Ovary (tissue), 7 donors: ENCODE measurements at regions not wholly inside any gene's neighbourhood (a gene's known extent, or its start where the extent isn't known, plus 50 kb on each side); places are given as distances from the start of the nearest gene placed in this dataset.

Experiments used
- DNase-seq, 5 donors: peaks; one replicate each; pipeline ENCODE4 v3.0.0-alpha.2; 2019 to 2020
- H3K27ac ChIP-seq, 2 donors: fragments of 200-600 bp; one replicate each; pipeline versions ENCODE4 v1.5.1 to v1.8.0; 2019 to 2022
- H3K27me3 ChIP-seq: fragments of 200-600 bp; one replicate; pipeline ENCODE4 v1.8.0; 2022
- H3K36me3 ChIP-seq: fragments of 200-600 bp; sonication (generic); one replicate; pipeline ENCODE4 v1.5.1; 2019
- H3K4me1 ChIP-seq: one replicate; pipeline ENCODE4 v1.8.1; 2013; ENCODE audit warnings: mild to moderate bottlenecking, moderate library complexity; ENCODE audit not compliant: insufficient read depth
- H3K4me3 ChIP-seq: fragments of 200-600 bp; sonication (generic); one replicate; pipeline ENCODE4 v1.5.1; 2017
- H3K9me3 ChIP-seq, 2 donors: fragments of 200-600 bp in 1 of 2; sonication (generic) in 1 of 2; one replicate each; pipeline versions ENCODE4 v1.5.1 to v1.8.1; 2013 to 2019; ENCODE audit warnings: mild to moderate bottlenecking in 1 of 2, moderate library complexity in 1 of 2
- EP300 ChIP-seq: sonication (generic); formaldehyde crosslinking; IDR thresholded peaks from one replicate; pipeline ENCODE4 v1.6.1; 2017; ENCODE audit warnings: antibody characterized with exemption
- POLR2A ChIP-seq: fragments of 450-650 bp; IDR thresholded peaks from one replicate; pipeline ENCODE4 v1.6.1; 2017; ENCODE audit warnings: antibody characterized with exemption, mild to moderate bottlenecking, moderate library complexity
- WGBS, 3 donors: extraction: QIAGEN DNeasy Blood & Tissue Kit in 1 of 3; methylation state at CpG; one replicate each; pipeline versions ENCODE4 v1.1.5 to v1.1.7; 2013 to 2017; 5-methylcytosine and 5-hydroxymethylcytosine counted together
- intact Hi-C, 4 donors: fragments of 100-400 bp; cut with DNase I; formaldehyde crosslinking; loops; one replicate each; pipeline versions ENCODE4 v1.11.0 to v1.15.1; 2022 to 2023
- TF ChIP-seq, protein P1 (sequence below), 3 donors: fragments of 450-650 bp in 2 of 3; fragments of 200-600 bp in 1 of 3; IDR thresholded peaks; one replicate each; pipeline versions ENCODE4 v1.5.1 to v1.8.0; 2016 to 2022; ENCODE audit warnings: antibody characterized with exemption in 3 of 3, mild to moderate bottlenecking in 1 of 3
- donor health status: DM: no; HTN: no; CAD: no; lungs with moderate emphysema.
- donor health status: DM: no; HTN: no; CAD: no.
- donor health status: Bipolar disorder and iron deficiency.
- donor health status: DM: no; HTN: no; CAD: no.
- donor health status: DM: yes; HTN: yes; CAD: no.

DNA sequence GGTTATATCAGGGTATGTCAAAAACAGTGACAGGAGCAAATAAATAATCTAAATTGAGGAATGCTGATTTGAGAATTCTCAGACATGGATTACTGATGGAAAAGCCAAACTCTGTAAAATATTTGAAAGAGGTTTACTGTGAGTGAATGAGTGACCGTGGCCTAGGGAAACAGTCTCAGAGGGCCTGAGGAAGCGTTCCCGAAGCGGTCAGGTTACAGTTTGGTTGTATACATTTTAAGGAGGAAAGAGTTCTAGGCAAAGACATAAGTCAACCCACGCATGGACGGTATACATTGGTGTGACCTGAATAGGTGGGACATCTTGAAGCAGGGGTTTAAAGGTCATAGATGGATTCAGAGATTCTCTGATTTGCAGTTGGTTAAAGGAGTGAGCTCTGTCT is 771.7 kb downstream of the KCNJ18 start:
- Histone ChIP-seq H3K4me3 (no peak overlapping the region), H3K27ac (no peak overlapping the region), H3K27me3 (no peaks in the 10 kb centered on the region), H3K36me3 (no peaks in the 10 kb centered on the region), H3K9me3 (no peaks in the 10 kb centered on the region), H3K4me1 (no peaks in the 10 kb centered on the region)
- TF ChIP-seq EP300 = no peak
- TF ChIP-seq, protein P1, sequence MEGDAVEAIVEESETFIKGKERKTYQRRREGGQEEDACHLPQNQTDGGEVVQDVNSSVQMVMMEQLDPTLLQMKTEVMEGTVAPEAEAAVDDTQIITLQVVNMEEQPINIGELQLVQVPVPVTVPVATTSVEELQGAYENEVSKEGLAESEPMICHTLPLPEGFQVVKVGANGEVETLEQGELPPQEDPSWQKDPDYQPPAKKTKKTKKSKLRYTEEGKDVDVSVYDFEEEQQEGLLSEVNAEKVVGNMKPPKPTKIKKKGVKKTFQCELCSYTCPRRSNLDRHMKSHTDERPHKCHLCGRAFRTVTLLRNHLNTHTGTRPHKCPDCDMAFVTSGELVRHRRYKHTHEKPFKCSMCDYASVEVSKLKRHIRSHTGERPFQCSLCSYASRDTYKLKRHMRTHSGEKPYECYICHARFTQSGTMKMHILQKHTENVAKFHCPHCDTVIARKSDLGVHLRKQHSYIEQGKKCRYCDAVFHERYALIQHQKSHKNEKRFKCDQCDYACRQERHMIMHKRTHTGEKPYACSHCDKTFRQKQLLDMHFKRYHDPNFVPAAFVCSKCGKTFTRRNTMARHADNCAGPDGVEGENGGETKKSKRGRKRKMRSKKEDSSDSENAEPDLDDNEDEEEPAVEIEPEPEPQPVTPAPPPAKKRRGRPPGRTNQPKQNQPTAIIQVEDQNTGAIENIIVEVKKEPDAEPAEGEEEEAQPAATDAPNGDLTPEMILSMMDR (IDR thresholded peaks at IDR 0.05) = no peak
- TF ChIP-seq POLR2A = no peak
- DNase-seq = no peak
- intact Hi-C loops = no loop called here
- WGBS, 3 donors = 70 to 73% (median 72%) methylated on average over 6 of the region's 6 CpGs

DNA sequence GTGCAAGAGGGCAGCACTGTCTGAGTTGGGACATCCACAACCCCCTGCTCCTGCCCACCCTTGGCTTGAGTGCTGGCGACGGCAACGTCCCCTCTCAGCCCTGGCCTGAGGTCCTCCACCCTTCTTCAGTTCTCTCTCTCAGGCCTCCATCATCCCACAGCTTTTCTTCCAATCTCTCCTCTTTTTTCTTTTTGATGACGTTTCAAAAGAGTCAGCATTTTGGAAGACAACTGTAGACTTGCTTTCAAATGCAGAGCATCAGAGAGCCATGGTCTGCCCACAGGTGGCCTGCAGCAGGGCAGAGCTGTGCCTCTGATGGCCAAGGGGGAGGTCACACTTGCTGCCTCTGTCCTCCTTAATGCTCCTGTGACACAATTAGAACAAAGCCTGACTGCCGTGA is 775.4 kb downstream of the KCNJ18 start:
- Histone ChIP-seq H3K27ac (no peak overlapping the region), H3K4me3 (no peak overlapping the region), H3K4me1 (no peaks in the 10 kb centered on the region), H3K36me3 (no peaks in the 10 kb centered on the region), H3K9me3 (no peaks in the 10 kb centered on the region), H3K27me3 (no peaks in the 10 kb centered on the region)
- TF ChIP-seq, protein P1 (IDR thresholded peaks at IDR 0.05) = no peak
- TF ChIP-seq POLR2A (no peak), EP300 (no peak)
- WGBS, 3 donors = 57 to 72% (median 63%) methylated on average over 5 of the region's 5 CpGs
- intact Hi-C loops = no loop called here
- DNase-seq = no peak

- H3K36me3 ChIP-seq = no peaks in the 10 kb centered on the region
- H3K4me3 ChIP-seq = no peak overlapping the region
- intact Hi-C loops = no loop called here
- no peaks in the 10 kb centered on the region for H3K9me3 ChIP-seq
- no peak overlapping the region for H3K27ac ChIP-seq
- no peaks in the 10 kb centered on the region for H3K27me3 ChIP-seq
- no peaks in the 10 kb centered on the region for H3K4me1 ChIP-seq
- TF ChIP-seq EP300 = no peak
- no peak for TF ChIP-seq POLR2A
- no peak for DNase-seq
- WGBS, 3 donors = 71 to 79% (median 79%) methylated on average over 9 of the region's 9 CpGs
Observed at GRCh38 chr17:22469101-22469880, 777.0 kb downstream of the KCNJ18 start.

- H3K4me1 ChIP-seq = no peaks in the 10 kb centered on the region
- no peak overlapping the region for H3K27ac ChIP-seq
- no peak for DNase-seq
- TF ChIP-seq POLR2A (no peak), EP300 (no peak)
- TF ChIP-seq, protein P1 (IDR thresholded peaks at IDR 0.05) = no peak
- H3K9me3 ChIP-seq = no peaks in the 10 kb centered on the region
- H3K4me3 ChIP-seq = no peak overlapping the region
- 50 to 65% (median 58%) methylated on average over 4 of the region's 4 CpGs for WGBS, 3 donors
- no peaks in the 10 kb centered on the region for H3K27me3 ChIP-seq
- intact Hi-C loops = no loop called here
- H3K36me3 ChIP-seq = no peaks in the 10 kb centered on the region
Observed at GRCh38 chr17:22469941-22470340, 777.6 kb downstream of the KCNJ18 start.

DNA sequence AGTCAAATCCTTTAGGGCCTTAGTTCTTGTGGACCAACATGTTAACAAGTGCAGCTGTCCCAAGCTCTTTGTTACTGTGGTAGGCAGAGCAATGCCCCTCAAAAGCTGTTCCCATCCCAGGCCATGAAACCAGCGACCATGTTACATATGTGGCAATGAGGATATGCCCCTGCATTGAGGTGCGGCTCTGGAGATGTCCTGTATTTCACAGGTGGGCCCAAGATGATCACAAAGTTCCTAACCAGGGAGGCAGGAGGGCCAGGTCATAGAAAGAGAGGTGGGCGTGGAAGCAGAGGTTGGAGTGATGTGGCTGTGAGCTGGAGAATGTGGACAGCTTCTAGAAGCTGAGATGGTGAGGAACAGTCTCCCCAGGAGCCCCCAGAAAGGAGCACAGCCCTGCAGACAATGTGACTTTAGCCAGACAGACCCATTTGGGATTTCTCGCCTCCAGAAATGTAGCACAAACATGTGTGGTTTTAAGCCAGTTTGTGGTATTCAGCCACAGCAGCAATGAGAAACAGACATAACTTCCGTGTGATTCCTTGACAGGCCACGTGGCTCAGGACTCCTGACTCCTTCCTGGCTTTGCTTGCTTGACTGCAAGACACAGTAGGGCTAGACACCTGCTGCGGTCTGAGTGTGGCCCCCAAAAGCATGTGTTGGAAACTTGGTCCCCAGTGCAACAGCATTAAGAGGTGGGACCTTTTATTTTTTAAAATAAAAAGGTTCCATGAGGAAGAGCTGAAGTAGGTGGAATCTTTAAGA is 778.3 kb downstream of the KCNJ18 start:
- no peaks in the 10 kb centered on the region for H3K27me3 ChIP-seq
- no peak overlapping the region for H3K27ac ChIP-seq
- H3K36me3 ChIP-seq = no peaks in the 10 kb centered on the region
- intact Hi-C loops = no loop called here
- TF ChIP-seq POLR2A = no peak
- no peak for TF ChIP-seq EP300
- TF ChIP-seq, protein P1 (IDR thresholded peaks at IDR 0.05) = no peak
- 51 to 54% (median 52%) methylated on average over 7 of the region's 7 CpGs for WGBS, 3 donors
- H3K9me3 ChIP-seq = no peaks in the 10 kb centered on the region
- no peaks in the 10 kb centered on the region for H3K4me1 ChIP-seq
- DNase-seq = no peak
- H3K4me3 ChIP-seq = no peak overlapping the region
